IMR-90 (cell line): ENCODE measurements at regions not wholly inside any gene's neighbourhood (a gene's known extent, or its start where the extent isn't known, plus 50 kb on each side); places are given as distances from the start of the nearest gene placed in this dataset.
"Not testable (repeated sequence)": the region's sequence is repeated elsewhere in the genome, so short reads cannot be mapped to it uniquely, and the experiment has no call there.

Experiments
- ATAC-seq: fragments of 200-7000 bp; cut with Tn5 transposase; 2 replicates; pipeline ENCODE4 v1.9.1; 2020; ENCODE audit warnings: low read depth, mild to moderate bottlenecking, moderate library complexity
- BruUV-seq: library from RNA; stranded (reverse); fragments of 400-500 nt; replicated peaks from 2 replicates; lab custom pipeline; 2021; lab: Mats Ljungman, UMichigan
- CTCF ChIA-PET: fragments of 300-600 bp; formaldehyde crosslinking; extraction: SDS; loops from one replicate; lab custom pipeline; 2021; ENCODE audit warnings: antibody characterized with exemption; lab: Yijun Ruan, JAX
- POLR2A ChIA-PET: fragments of 300-600 bp; sonication (Branson Sonifier 250); formaldehyde crosslinking; loops from one replicate; lab custom pipeline; 2022; ENCODE audit warnings: antibody characterized with exemption; ENCODE audit not compliant: unreplicated experiment; lab: Charles Lee
- DNase-seq: peaks from one replicate; pipeline ENCODE4 v3.0.0; 2013
- H2AFZ ChIP-seq: replicated peaks from 2 replicates; pipeline ENCODE3; 2013; ENCODE audit warnings: low read length, mild to moderate bottlenecking; ENCODE audit not compliant: poor library complexity
- H2AK5ac ChIP-seq: 2 replicates; pipeline ENCODE4 v1.6.1; 2013; ENCODE audit warnings: low read depth, low read length, inconsistent platforms
- H2AK9ac ChIP-seq: replicated peaks from 2 replicates; pipeline ENCODE3; 2013; ENCODE audit warnings: mild to moderate bottlenecking, low read depth, low read length, moderate library complexity; ENCODE audit not compliant: poor library complexity
- H2BK120ac ChIP-seq: 2 replicates; pipeline ENCODE4 v1.6.1; 2013; ENCODE audit warnings: low read depth, low read length, inconsistent platforms
- H2BK15ac ChIP-seq: 3 replicates; pipeline ENCODE4 v1.6.1; 2013; ENCODE audit warnings: low read depth, low read length, inconsistent platforms
- H2BK20ac ChIP-seq: 2 replicates; pipeline ENCODE4 v1.6.1; 2013; ENCODE audit warnings: low read depth, mild to moderate bottlenecking, inconsistent platforms, low read length, moderate library complexity
- H2BK5ac ChIP-seq: 2 replicates; pipeline ENCODE4 v1.6.1; 2013; ENCODE audit warnings: mild to moderate bottlenecking, low read depth, low read length, inconsistent platforms; ENCODE audit not compliant: poor library complexity, severe bottlenecking
- H3K14ac ChIP-seq: replicated peaks from 2 replicates; pipeline ENCODE4 v1.6.1; 2013; ENCODE audit warnings: low read depth, low read length, inconsistent platforms
- H3K18ac ChIP-seq: 2 replicates; pipeline ENCODE4 v1.6.1; 2013; ENCODE audit warnings: low read depth, low read length, control low read depth
- H3K23ac ChIP-seq: 2 replicates; pipeline ENCODE4 v1.6.1; 2013; ENCODE audit warnings: low read depth, low read length, inconsistent platforms
- H3K27ac ChIP-seq: 2 replicates; pipeline ENCODE4 v1.5.1; 2013; ENCODE audit warnings: mild to moderate bottlenecking, control low read depth, low read length; ENCODE audit not compliant: insufficient read depth
- H3K27me3 ChIP-seq: 2 replicates; pipeline ENCODE4 v1.6.1; 2013; ENCODE audit warnings: low read length; ENCODE audit not compliant: control insufficient read depth, insufficient read depth
- H3K36me3 ChIP-seq: 2 replicates; pipeline ENCODE4 v1.6.1; 2013; ENCODE audit warnings: low read length, mixed read lengths; ENCODE audit not compliant: control insufficient read depth, insufficient read depth
- H3K4ac ChIP-seq: 2 replicates; pipeline ENCODE4 v1.6.1; 2013; ENCODE audit warnings: low read depth, low read length, inconsistent platforms
- H3K4me1 ChIP-seq: 2 replicates; pipeline ENCODE4 v1.6.1; 2013; ENCODE audit warnings: low read length, mixed read lengths; ENCODE audit not compliant: control insufficient read depth, insufficient read depth
- H3K4me2 ChIP-seq: 2 replicates; pipeline ENCODE4 v1.6.1; 2013; ENCODE audit warnings: low read depth, mild to moderate bottlenecking, control low read depth, low read length, moderate library complexity
- H3K4me3 ChIP-seq: 2 replicates; pipeline ENCODE4 v1.5.1; 2013; ENCODE audit warnings: low read depth, mild to moderate bottlenecking, control low read depth, low read length, moderate library complexity; ENCODE audit not compliant: insufficient read depth
- H3K56ac ChIP-seq: 2 replicates; pipeline ENCODE4 v1.6.1; 2013; ENCODE audit warnings: low read length, inconsistent platforms; ENCODE audit not compliant: insufficient read depth; ENCODE audit errors: extremely low read depth
- H3K79me1 ChIP-seq, 2 experiments: 2 replicates each; pipeline ENCODE4 v1.6.1; 2013; ENCODE audit warnings: low read length in 2 of 2, inconsistent platforms in 1 of 2, low read depth in 1 of 2
- H3K9ac ChIP-seq: 2 replicates; pipeline ENCODE4 v1.6.1; 2013; ENCODE audit warnings: low read depth, low read length, control low read depth
- H3K9me1 ChIP-seq: 2 replicates; pipeline ENCODE4 v1.6.1; 2013; ENCODE audit warnings: low read length, inconsistent platforms; ENCODE audit not compliant: insufficient read depth
- H3K9me3 ChIP-seq: 2 replicates; pipeline ENCODE4 v1.6.1; 2013; ENCODE audit warnings: low read length; ENCODE audit not compliant: control insufficient read depth, insufficient read depth
- H4K20me1 ChIP-seq: 2 replicates; pipeline ENCODE4 v1.6.1; 2013; ENCODE audit warnings: low read length, inconsistent platforms; ENCODE audit not compliant: insufficient read depth
- H4K5ac ChIP-seq: 2 replicates; pipeline ENCODE4 v1.6.1; 2013; ENCODE audit warnings: mild to moderate bottlenecking, low read depth, low read length, control low read depth
- H4K8ac ChIP-seq, 2 experiments: 2 replicates each; pipeline ENCODE4 v1.6.1; 2013; ENCODE audit warnings: low read depth in 2 of 2, low read length in 2 of 2, control low read depth in 1 of 2, inconsistent platforms in 1 of 2
- H4K91ac ChIP-seq: 2 replicates; pipeline ENCODE4 v1.6.1; 2013; ENCODE audit warnings: low read depth, low read length, inconsistent platforms; ENCODE audit not compliant: insufficient read depth
- WGBS, 2 experiments: methylation state at CpG; one replicate each; pipeline versions ENCODE4 v1.1.5 to v1.1.7; 2013; ENCODE audit warnings: missing lambda C conversion rate in 2 of 2; ENCODE audit not compliant: insufficient read length in 1 of 2; ENCODE audit errors: extremely low coverage in 2 of 2; 5-methylcytosine and 5-hydroxymethylcytosine counted together
- dilution Hi-C: fragments of 300-500 bp; cut with HindIII; formaldehyde crosslinking; loops from one replicate; pipeline ENCODE4 v1.14.3; 2018; ENCODE audit warnings: low sequenced_read_pairs; ENCODE audit not compliant: unreplicated experiment
- in situ Hi-C: fragments of 300-500 bp; cut with MboI; formaldehyde crosslinking; loops from 3 replicates; pipeline ENCODE4 v1.14.3; 2019; ENCODE audit warnings: low sequenced_read_pairs, inconsistent platforms, mixed read lengths
- intact Hi-C: fragments of 100-400 bp; cut with micrococcal nuclease; formaldehyde crosslinking; loops from 2 replicates; pipeline ENCODE4 v1.10.0; 2022

DNA sequence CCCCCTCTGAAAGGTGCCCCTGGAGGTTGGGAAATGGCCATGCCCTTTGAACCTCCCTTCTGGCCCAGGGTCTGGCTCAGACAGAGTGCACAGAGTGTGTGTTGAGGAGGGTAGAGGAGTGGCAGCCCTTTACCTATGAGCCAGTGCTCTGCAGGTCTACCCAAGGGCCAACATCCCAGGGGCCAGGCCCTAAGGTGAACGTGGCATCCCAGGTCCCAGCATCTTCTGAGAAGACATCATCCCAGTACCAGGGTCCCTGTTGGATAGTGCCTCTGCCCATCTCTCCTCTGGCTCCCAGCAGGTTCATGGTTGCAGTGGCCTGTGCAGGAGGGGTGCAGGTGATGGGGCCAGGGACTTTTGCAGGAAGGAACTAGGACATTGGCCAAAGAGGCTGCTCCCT lies 578.5 kb downstream of the KCNJ18 start:
- BruUV-seq, H3K23ac ChIP-seq, CTCF ChIA-PET, H3K14ac ChIP-seq, DNase-seq, H2BK20ac ChIP-seq, H3K18ac ChIP-seq, H3K9me1 ChIP-seq, H2BK120ac ChIP-seq, H2BK5ac ChIP-seq, H2BK15ac ChIP-seq, ATAC-seq, H2AFZ ChIP-seq, H4K5ac ChIP-seq, H3K4me2 ChIP-seq, intact Hi-C loops, H3K27me3 ChIP-seq, H4K8ac ChIP-seq, H4K91ac ChIP-seq, H3K27ac ChIP-seq, H2AK5ac ChIP-seq, H3K79me1 ChIP-seq, POLR2A ChIA-PET, H3K9ac ChIP-seq, H4K20me1 ChIP-seq, H3K4me1 ChIP-seq, in situ Hi-C loops, H2AK9ac ChIP-seq, H3K4ac ChIP-seq, dilution Hi-C loops, H3K56ac ChIP-seq, H3K4me3 ChIP-seq, H3K36me3 ChIP-seq: not testable (repeated sequence)
- peaks cover 40% of the 10 kb centered on the region for H3K9me3 ChIP-seq
- WGBS, 2 experiments = no CpG with 5 or more reads among the region's 1 CpG
